ENCODE measurements at regions not wholly inside any gene's neighbourhood (a gene's known extent, or its start where the extent isn't known, plus 50 kb on each side); places are given as distances from the start of the nearest gene placed in this dataset.

GRCh38 chr6:138550346-138550767 lies 51.1 kb upstream of the NHSL1 start:
- ChIA-PET POLR2A (no interaction called here), CTCF (no interaction called here)
- DNase-seq (ENCODE audit: extremely low spot score): no peak
- no peak for TF ChIP-seq SUZ12 (IDR thresholded peaks at IDR 0.05)
- no peak for TF ChIP-seq FOXK2 (IDR thresholded peaks at IDR 0.05)
- TF ChIP-seq HDGF (IDR thresholded peaks at IDR 0.05; ENCODE audit: borderline replicate concordance): no peak

- CTCF ChIA-PET: no interaction called here
- no peak for TF ChIP-seq FOXK2 (IDR thresholded peaks at IDR 0.05)
- DNase-seq (ENCODE audit: extremely low spot score): no peak
- POLR2A ChIA-PET: no interaction called here
These were observed 54.9 kb upstream of the NHSL1 start for GRCh38 chr6:138554146-138554545.

GRCh38 chr6:138555421-138555988 lies 56.2 kb upstream of the NHSL1 start:
- ChIA-PET POLR2A (interaction anchor here (2.2 kb wide), 1 partner anchor 18 kb away, joined by 5 read pairs; no protein-coding TSS in a partner anchor), CTCF (interaction anchor here (0.7 kb wide), 1 partner anchor 35 kb away, joined by 3 read pairs; no protein-coding TSS in a partner anchor)
- DNase-seq (ENCODE audit: extremely low spot score): no peak
- TF ChIP-seq FOXK2 (IDR thresholded peaks at IDR 0.05) (no peak), ELF4 (IDR thresholded peaks at IDR 0.05) (no peak), LEF1 (IDR thresholded peaks at IDR 0.05; ENCODE audit: borderline replicate concordance) (no peak), SUZ12 (IDR thresholded peaks at IDR 0.05) (no peak), ARNT (IDR thresholded peaks at IDR 0.05) (no peak), L3MBTL2 (conservative IDR thresholded peaks at IDR 0.05) (no peak), NFRKB (IDR thresholded peaks at IDR 0.05) (no peak), HDGF (IDR thresholded peaks at IDR 0.05; ENCODE audit: borderline replicate concordance) (no peak), BHLHE40 (IDR thresholded peaks at IDR 0.05; ENCODE audit: borderline replicate concordance) (no peak)

GRCh38 chr6:138557147-138557546 lies 57.9 kb upstream of the NHSL1 start:
- TF ChIP-seq FOXA1 (IDR thresholded peaks at IDR 0.05): no peak
- TF ChIP-seq ARNT (IDR thresholded peaks at IDR 0.05): no peak
- no peak for TF ChIP-seq FOXK2 (IDR thresholded peaks at IDR 0.05)
- TF ChIP-seq ZNF384 (IDR thresholded peaks at IDR 0.05): no peak
- TF ChIP-seq LEF1 (IDR thresholded peaks at IDR 0.05; ENCODE audit: borderline replicate concordance): no peak
- no peak for TF ChIP-seq HDGF (IDR thresholded peaks at IDR 0.05; ENCODE audit: borderline replicate concordance)
- TF ChIP-seq SP1 (IDR thresholded peaks at IDR 0.05): no peak
- no peak for TF ChIP-seq NFRKB (IDR thresholded peaks at IDR 0.05)
- TF ChIP-seq SUZ12 (IDR thresholded peaks at IDR 0.05): no peak
- no peak for TF ChIP-seq PKNOX1 (IDR thresholded peaks at IDR 0.05)
- TF ChIP-seq CTBP1 (IDR thresholded peaks at IDR 0.05; ENCODE audit: borderline replicate concordance): no peak
- TF ChIP-seq FOXM1 (IDR thresholded peaks at IDR 0.05; ENCODE audit: borderline replicate concordance): no peak
- TF ChIP-seq TARDBP (IDR thresholded peaks at IDR 0.05): no peak
- TF ChIP-seq ELF4 (IDR thresholded peaks at IDR 0.05): no peak
- TF ChIP-seq L3MBTL2 (conservative IDR thresholded peaks at IDR 0.05): no peak
- TF ChIP-seq BHLHE40 (IDR thresholded peaks at IDR 0.05; ENCODE audit: borderline replicate concordance): no peak
- ChIA-PET CTCF (no interaction called here), POLR2A (no interaction called here)
- DNase-seq (ENCODE audit: extremely low spot score): no peak

GRCh38 chr6:138559143-138559542 lies 59.8 kb upstream of the NHSL1 start:
- POLR2A ChIA-PET: no interaction called here
- DNase-seq (ENCODE audit: extremely low spot score): no peak
- TF ChIP-seq NFRKB (IDR thresholded peaks at IDR 0.05) (no peak), ELF4 (IDR thresholded peaks at IDR 0.05) (no peak), FOXA1 (IDR thresholded peaks at IDR 0.05) (no peak), PKNOX1 (IDR thresholded peaks at IDR 0.05) (no peak)
- CTCF ChIA-PET: interaction anchor here (0.7 to 0.9 kb wide), 2 partner anchors 14 to 39 kb away, joined by 3 to 6 read pairs; no protein-coding TSS in a partner anchor

GRCh38 chr6:138560130-138560860 lies 61.0 kb upstream of the NHSL1 start:
- ChIA-PET CTCF (interaction anchor here (0.9 to 1.5 kb wide), 2 partner anchors 40 to 131 kb away, joined by 3 read pairs; no protein-coding TSS in a partner anchor), POLR2A (interaction anchor here (1.3 to 1.9 kb wide), 2 partner anchors 10 to 12 kb away, joined by 3 to 9 read pairs; no protein-coding TSS in a partner anchor)
- TF ChIP-seq L3MBTL2 (conservative IDR thresholded peaks at IDR 0.05): no peak
- no peak for TF ChIP-seq LEF1 (IDR thresholded peaks at IDR 0.05; ENCODE audit: borderline replicate concordance)
- no peak for TF ChIP-seq TARDBP (IDR thresholded peaks at IDR 0.05)
- TF ChIP-seq SUZ12 (IDR thresholded peaks at IDR 0.05): no peak
- no peak for TF ChIP-seq HDGF (IDR thresholded peaks at IDR 0.05; ENCODE audit: borderline replicate concordance)
- TF ChIP-seq CTBP1 (IDR thresholded peaks at IDR 0.05; ENCODE audit: borderline replicate concordance): no peak
- TF ChIP-seq PKNOX1 (IDR thresholded peaks at IDR 0.05): no peak
- TF ChIP-seq ELF4 (IDR thresholded peaks at IDR 0.05): no peak
- no peak for TF ChIP-seq SP1 (IDR thresholded peaks at IDR 0.05)
- no peak for DNase-seq (ENCODE audit: extremely low spot score)

GRCh38 chr6:138562691-138563090 lies 63.4 kb upstream of the NHSL1 start:
- TF ChIP-seq PKNOX1 (IDR thresholded peaks at IDR 0.05) (no peak), SP1 (IDR thresholded peaks at IDR 0.05) (no peak), FOXK2 (IDR thresholded peaks at IDR 0.05) (no peak), ARNT (IDR thresholded peaks at IDR 0.05) (no peak), CTBP1 (IDR thresholded peaks at IDR 0.05; ENCODE audit: borderline replicate concordance) (no peak), LEF1 (IDR thresholded peaks at IDR 0.05; ENCODE audit: borderline replicate concordance) (no peak), NFRKB (IDR thresholded peaks at IDR 0.05) (no peak), FOXM1 (IDR thresholded peaks at IDR 0.05; ENCODE audit: borderline replicate concordance) (no peak), L3MBTL2 (conservative IDR thresholded peaks at IDR 0.05) (no peak), FOXA1 (IDR thresholded peaks at IDR 0.05) (no peak), SUZ12 (IDR thresholded peaks at IDR 0.05) (no peak), ELF4 (IDR thresholded peaks at IDR 0.05) (no peak), ZNF384 (IDR thresholded peaks at IDR 0.05) (no peak), BHLHE40 (IDR thresholded peaks at IDR 0.05; ENCODE audit: borderline replicate concordance) (no peak), HDGF (IDR thresholded peaks at IDR 0.05; ENCODE audit: borderline replicate concordance) (no peak), TARDBP (IDR thresholded peaks at IDR 0.05) (no peak)
- CTCF ChIA-PET: no interaction called here
- POLR2A ChIA-PET: interaction anchor here (1.7 kb wide), 1 partner anchor 10 kb away, joined by 5 read pairs; no protein-coding TSS in a partner anchor
- DNase-seq (ENCODE audit: extremely low spot score): no peak
